HL-60 (cell line): ENCODE measurements at regions not wholly inside any gene's neighbourhood (a gene's known extent, or its start where the extent isn't known, plus 50 kb on each side); places are given as distances from the start of the nearest gene placed in this dataset.

ENCODE experiments used
- DNase-seq, 2 experiments: peaks; one replicate each; pipeline ENCODE4 v3.0.0-alpha.2; 2010 to 2020; ENCODE audit warnings: low read depth in 1 of 2, low spot score in 1 of 2
- H3K27ac ChIP-seq: fragments of 250-450 bp; sonication (Bioruptor Pico); replicated peaks from 2 replicates; pipeline ENCODE4 v1.5.1; 2020; ENCODE audit warnings: mild to moderate bottlenecking, moderate library complexity
- H3K27me3 ChIP-seq: fragments of 250-450 bp; sonication (Bioruptor Pico); 2 replicates; pipeline ENCODE4 v1.5.1; 2021; ENCODE audit warnings: mild to moderate bottlenecking, moderate library complexity; ENCODE audit not compliant: insufficient read depth, poor library complexity, severe bottlenecking
- H3K4me3 ChIP-seq: replicated peaks from 2 replicates; pipeline ENCODE4 v1.5.1; 2011; ENCODE audit warnings: mild to moderate bottlenecking, control low read depth, low read length; ENCODE audit not compliant: insufficient read depth
- GABPA ChIP-seq: IDR thresholded peaks from 2 replicates; pipeline ENCODE4 v1.6.1; 2012; ENCODE audit warnings: low read depth
- POLR2AphosphoS5 ChIP-seq: IDR thresholded peaks from 2 replicates; pipeline ENCODE4 v1.6.1; 2012; ENCODE audit warnings: low read depth
- SPI1 ChIP-seq: IDR thresholded peaks from 2 replicates; pipeline ENCODE4 v1.6.1; 2012; ENCODE audit warnings: low read depth, mild to moderate bottlenecking, borderline replicate concordance
- TF ChIP-seq, protein P1 (sequence below): IDR thresholded peaks from 2 replicates; pipeline ENCODE4 v1.6.1; 2012; ENCODE audit warnings: low read depth; ENCODE audit not compliant: insufficient replicate concordance
- TF ChIP-seq, protein P2 (sequence below): IDR thresholded peaks from one replicate; pipeline ENCODE4 v1.5.1; 2011; ENCODE audit warnings: low read length, control low read depth, inconsistent platforms; ENCODE audit not compliant: insufficient read depth

DNA sequence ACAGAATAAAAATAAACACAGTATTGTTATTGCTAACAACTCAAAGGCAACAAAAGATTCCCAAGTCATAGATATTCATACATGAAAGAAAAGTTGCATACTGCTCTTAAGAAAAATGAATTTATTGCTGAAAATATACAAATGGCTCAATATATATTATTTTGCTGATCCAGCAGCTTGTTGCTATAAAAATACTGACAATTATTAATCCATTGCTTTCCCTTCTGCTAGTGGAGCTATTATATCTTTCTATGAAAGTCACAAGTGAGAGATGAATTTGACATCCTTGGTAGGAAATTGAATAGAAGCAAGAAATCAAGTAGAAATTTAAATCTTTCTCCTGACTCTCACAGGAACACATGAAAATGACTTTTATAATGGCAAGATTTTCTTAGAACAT lies 179.2 kb upstream of the MBNL1 start:
- TF ChIP-seq SPI1 (no peak), POLR2AphosphoS5 (no peak), GABPA (no peak)
- TF ChIP-seq, protein P1, sequence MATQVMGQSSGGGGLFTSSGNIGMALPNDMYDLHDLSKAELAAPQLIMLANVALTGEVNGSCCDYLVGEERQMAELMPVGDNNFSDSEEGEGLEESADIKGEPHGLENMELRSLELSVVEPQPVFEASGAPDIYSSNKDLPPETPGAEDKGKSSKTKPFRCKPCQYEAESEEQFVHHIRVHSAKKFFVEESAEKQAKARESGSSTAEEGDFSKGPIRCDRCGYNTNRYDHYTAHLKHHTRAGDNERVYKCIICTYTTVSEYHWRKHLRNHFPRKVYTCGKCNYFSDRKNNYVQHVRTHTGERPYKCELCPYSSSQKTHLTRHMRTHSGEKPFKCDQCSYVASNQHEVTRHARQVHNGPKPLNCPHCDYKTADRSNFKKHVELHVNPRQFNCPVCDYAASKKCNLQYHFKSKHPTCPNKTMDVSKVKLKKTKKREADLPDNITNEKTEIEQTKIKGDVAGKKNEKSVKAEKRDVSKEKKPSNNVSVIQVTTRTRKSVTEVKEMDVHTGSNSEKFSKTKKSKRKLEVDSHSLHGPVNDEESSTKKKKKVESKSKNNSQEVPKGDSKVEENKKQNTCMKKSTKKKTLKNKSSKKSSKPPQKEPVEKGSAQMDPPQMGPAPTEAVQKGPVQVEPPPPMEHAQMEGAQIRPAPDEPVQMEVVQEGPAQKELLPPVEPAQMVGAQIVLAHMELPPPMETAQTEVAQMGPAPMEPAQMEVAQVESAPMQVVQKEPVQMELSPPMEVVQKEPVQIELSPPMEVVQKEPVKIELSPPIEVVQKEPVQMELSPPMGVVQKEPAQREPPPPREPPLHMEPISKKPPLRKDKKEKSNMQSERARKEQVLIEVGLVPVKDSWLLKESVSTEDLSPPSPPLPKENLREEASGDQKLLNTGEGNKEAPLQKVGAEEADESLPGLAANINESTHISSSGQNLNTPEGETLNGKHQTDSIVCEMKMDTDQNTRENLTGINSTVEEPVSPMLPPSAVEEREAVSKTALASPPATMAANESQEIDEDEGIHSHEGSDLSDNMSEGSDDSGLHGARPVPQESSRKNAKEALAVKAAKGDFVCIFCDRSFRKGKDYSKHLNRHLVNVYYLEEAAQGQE, result no peak
- TF ChIP-seq, protein P2, sequence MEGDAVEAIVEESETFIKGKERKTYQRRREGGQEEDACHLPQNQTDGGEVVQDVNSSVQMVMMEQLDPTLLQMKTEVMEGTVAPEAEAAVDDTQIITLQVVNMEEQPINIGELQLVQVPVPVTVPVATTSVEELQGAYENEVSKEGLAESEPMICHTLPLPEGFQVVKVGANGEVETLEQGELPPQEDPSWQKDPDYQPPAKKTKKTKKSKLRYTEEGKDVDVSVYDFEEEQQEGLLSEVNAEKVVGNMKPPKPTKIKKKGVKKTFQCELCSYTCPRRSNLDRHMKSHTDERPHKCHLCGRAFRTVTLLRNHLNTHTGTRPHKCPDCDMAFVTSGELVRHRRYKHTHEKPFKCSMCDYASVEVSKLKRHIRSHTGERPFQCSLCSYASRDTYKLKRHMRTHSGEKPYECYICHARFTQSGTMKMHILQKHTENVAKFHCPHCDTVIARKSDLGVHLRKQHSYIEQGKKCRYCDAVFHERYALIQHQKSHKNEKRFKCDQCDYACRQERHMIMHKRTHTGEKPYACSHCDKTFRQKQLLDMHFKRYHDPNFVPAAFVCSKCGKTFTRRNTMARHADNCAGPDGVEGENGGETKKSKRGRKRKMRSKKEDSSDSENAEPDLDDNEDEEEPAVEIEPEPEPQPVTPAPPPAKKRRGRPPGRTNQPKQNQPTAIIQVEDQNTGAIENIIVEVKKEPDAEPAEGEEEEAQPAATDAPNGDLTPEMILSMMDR, result no peak
- H3K4me3 ChIP-seq, result no peak overlapping the region
- H3K27me3 ChIP-seq, result no peaks in the 10 kb centered on the region
- no peak for DNase-seq
- H3K27ac ChIP-seq, result no peak overlapping the region

DNA sequence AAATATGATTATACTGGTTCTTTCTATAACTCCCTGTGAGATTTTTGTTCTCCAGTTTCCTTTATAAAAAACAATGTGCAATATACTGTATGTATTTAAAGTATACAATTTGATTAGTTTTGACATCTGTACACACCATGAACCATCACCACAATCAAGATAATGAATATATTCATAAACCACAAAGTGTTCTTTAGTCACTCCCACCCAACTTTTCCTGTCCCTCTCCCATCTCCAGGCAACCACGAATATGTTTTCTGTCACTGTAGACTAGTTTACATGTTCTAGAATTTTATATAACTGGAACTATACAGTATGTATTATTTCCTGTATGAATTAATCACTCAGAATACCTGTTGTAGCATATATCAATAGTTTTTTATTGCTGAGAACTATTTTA lies 177.0 kb upstream of the MBNL1 start:
- H3K4me3 ChIP-seq, result no peak overlapping the region
- no peak overlapping the region for H3K27ac ChIP-seq
- no peak for DNase-seq
- H3K27me3 ChIP-seq, result no peaks in the 10 kb centered on the region
- TF ChIP-seq POLR2AphosphoS5 (no peak), GABPA (no peak)
- TF ChIP-seq, protein P2, result no peak

DNA sequence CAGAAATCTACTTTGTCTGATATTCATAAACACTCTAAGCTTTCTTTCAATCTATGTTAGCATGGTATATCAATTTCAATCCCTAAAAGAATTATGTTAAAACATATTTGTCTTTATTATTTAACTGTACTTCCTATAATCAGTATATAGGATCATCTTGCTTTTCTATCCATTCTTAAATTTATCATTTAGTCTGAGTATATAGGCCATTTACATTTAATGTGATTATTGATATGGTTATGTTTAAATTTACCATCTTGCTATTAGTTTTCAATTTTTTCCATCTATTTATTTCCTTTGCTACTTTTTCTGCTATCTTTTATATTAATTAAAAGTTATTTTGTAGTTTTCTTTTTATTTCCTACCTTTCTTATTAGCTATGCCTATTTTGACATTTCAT lies 174.8 kb upstream of the MBNL1 start:
- TF ChIP-seq, protein P2, result no peak
- TF ChIP-seq POLR2AphosphoS5 (no peak), SPI1 (no peak), GABPA (no peak)
- TF ChIP-seq, protein P1, result no peak

DNA sequence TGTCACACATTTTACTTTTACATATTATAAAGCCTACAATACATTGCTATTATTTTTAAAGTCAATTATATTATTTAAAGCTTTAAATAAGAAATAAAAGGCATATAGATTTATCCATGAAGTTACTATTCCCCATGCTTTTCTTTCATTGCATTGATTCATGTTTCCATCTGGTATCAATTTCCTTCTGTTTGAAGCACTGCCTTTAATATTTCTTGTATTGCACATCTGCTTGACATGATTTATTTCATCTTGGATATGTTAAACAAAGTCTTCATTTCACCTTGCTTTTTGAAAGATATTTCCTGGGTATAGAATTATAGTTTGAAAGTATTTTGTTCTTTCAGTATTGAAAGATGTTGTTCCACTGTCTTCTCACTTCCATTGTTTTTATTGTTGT lies 174.3 kb upstream of the MBNL1 start:
- no peak overlapping the region for H3K27ac ChIP-seq
- H3K27me3 ChIP-seq, result no peaks in the 10 kb centered on the region
- TF ChIP-seq SPI1, result no peak
- TF ChIP-seq, protein P1, result no peak
- no peak for TF ChIP-seq POLR2AphosphoS5
- TF ChIP-seq GABPA, result no peak
- TF ChIP-seq, protein P2, result no peak
- H3K4me3 ChIP-seq, result no peak overlapping the region
- no peak for DNase-seq

More for the DNA sequence above, 174.8 kb upstream of the MBNL1 start:
- no peak overlapping the region for H3K4me3 ChIP-seq
- no peak for DNase-seq
- no peaks in the 10 kb centered on the region for H3K27me3 ChIP-seq
- no peak overlapping the region for H3K27ac ChIP-seq
